ENCODE measurements at regions not wholly inside any gene's neighbourhood (a gene's known extent, or its start where the extent isn't known, plus 50 kb on each side); places are given as distances from the start of the nearest gene placed in this dataset.
A peak's percentile ranks its signal among the peaks of the same experiment; 100 is the strongest.
"Not testable (repeated sequence)": the region's sequence is repeated elsewhere in the genome, so short reads cannot be mapped to it uniquely, and the experiment has no call there.

- H3K27me3 Mint-ChIP-seq, result peaks cover 30% of the 10 kb centered on the region
- peak overlapping the region; percentile 45 for H3K27ac Mint-ChIP-seq
- H3K4me1 Mint-ChIP-seq (ENCODE audit: low read depth), result peaks cover 7% of the 10 kb centered on the region
- peak overlapping the region; percentile 76 for H3K4me3 Mint-ChIP-seq
- no peaks in the 10 kb centered on the region for H3K9me3 Mint-ChIP-seq
- no peaks in the 10 kb centered on the region for H3K36me3 Mint-ChIP-seq (ENCODE audit: low read depth)
Measured at GRCh38 chr15:92733934-92734521, 78.5 kb upstream of the FAM174B start.

DNA sequence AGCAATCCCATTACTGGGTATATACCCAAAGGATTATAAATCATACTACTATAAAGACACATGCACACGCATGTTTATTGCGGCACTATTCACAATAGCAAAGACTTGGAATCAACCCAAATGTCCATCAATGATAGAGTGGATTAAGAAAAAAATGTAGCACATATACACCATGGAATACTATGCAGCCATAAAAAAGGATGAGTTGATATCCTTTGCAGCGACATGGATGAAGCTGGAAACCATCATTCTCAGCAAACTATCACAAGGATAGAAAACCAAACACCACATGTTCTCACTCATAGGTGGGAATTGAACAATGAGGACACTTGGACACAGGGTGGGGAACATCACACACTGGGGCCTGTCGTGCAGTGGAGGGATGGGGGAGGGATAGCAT is 83.7 kb upstream of the FAM174B start:
- not testable (repeated sequence) for H3K9me3 Mint-ChIP-seq; H3K36me3 Mint-ChIP-seq (ENCODE audit: low read depth); H3K4me3 Mint-ChIP-seq; H3K27ac Mint-ChIP-seq; H3K4me1 Mint-ChIP-seq (ENCODE audit: low read depth)
- peaks cover 23% of the 10 kb centered on the region for H3K27me3 Mint-ChIP-seq

DNA sequence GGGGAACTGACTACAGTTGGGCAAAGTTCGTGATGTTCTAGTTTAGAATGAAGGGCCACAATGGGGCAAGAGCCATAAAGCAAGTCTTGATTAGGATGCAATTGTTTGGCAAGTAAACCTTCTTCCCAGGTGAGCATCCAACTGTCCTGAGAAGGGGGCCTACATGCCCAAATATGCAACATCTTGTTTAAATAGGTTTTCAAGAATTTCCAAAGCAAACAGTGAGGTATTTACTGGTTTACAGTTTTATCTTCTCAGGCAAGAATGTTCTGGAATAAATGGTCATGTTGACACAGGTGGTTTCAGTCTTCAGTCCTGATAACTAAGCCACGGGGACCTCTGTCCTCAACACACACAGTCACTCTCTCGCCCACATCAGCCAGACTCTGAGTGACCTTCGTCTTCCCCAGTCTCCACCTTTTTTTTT is 90.3 kb upstream of the FAM174B start:
- H3K27me3 Mint-ChIP-seq, result peaks cover 5% of the 10 kb centered on the region
- no peaks in the 10 kb centered on the region for H3K9me3 Mint-ChIP-seq
- H3K4me1 Mint-ChIP-seq (ENCODE audit: low read depth), result no peaks in the 10 kb centered on the region
- no peak overlapping the region for H3K27ac Mint-ChIP-seq
- H3K36me3 Mint-ChIP-seq (ENCODE audit: low read depth), result no peaks in the 10 kb centered on the region
- H3K4me3 Mint-ChIP-seq, result no peak overlapping the region

- Mint-ChIP-seq H3K27ac (no peak overlapping the region), H3K4me1 (ENCODE audit: low read depth) (no peaks in the 10 kb centered on the region), H3K4me3 (no peak overlapping the region), H3K9me3 (no peaks in the 10 kb centered on the region), H3K27me3 (no peaks in the 10 kb centered on the region), H3K36me3 (ENCODE audit: low read depth) (no peaks in the 10 kb centered on the region)
Measured at GRCh38 chr15:92747047-92747446, 91.5 kb upstream of the FAM174B start.

GRCh38 chr15:92749216-92749615 is 93.6 kb upstream of the FAM174B start:
- Mint-ChIP-seq H3K27ac (no peak overlapping the region), H3K4me3 (no peak overlapping the region), H3K9me3 (no peaks in the 10 kb centered on the region), H3K36me3 (ENCODE audit: low read depth) (no peaks in the 10 kb centered on the region), H3K27me3 (no peaks in the 10 kb centered on the region), H3K4me1 (ENCODE audit: low read depth) (no peaks in the 10 kb centered on the region)

DNA sequence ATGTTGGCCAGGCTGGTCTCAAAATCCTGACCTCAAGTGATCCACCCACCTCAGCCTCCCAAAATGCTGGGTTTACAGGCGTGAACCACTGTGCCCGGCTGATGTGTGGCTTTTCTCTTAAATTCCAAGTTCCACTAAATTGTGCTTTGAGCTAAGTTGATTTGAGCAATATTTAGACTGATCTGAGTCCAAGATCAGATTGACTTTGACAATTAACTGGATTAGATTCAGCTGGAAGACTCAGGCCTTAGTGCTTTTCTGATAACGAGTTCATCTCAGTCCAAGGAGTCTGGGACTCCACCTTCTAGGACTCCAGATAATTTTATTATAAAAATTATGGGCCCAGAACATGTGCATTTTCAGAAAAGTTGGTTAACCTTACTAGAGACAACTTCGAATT is 94.4 kb upstream of the FAM174B start:
- Mint-ChIP-seq H3K36me3 (ENCODE audit: low read depth) (no peaks in the 10 kb centered on the region), H3K4me1 (ENCODE audit: low read depth) (no peaks in the 10 kb centered on the region), H3K9me3 (no peaks in the 10 kb centered on the region), H3K27me3 (no peaks in the 10 kb centered on the region), H3K27ac (no peak overlapping the region), H3K4me3 (no peak overlapping the region)

- no peaks in the 10 kb centered on the region for H3K9me3 Mint-ChIP-seq
- no peak overlapping the region for H3K4me3 Mint-ChIP-seq
- no peak overlapping the region for H3K27ac Mint-ChIP-seq
- H3K27me3 Mint-ChIP-seq, result no peaks in the 10 kb centered on the region
- H3K4me1 Mint-ChIP-seq (ENCODE audit: low read depth), result no peaks in the 10 kb centered on the region
- H3K36me3 Mint-ChIP-seq (ENCODE audit: low read depth), result no peaks in the 10 kb centered on the region
Measured at GRCh38 chr15:92751528-92751927, 96.0 kb upstream of the FAM174B start.

DNA sequence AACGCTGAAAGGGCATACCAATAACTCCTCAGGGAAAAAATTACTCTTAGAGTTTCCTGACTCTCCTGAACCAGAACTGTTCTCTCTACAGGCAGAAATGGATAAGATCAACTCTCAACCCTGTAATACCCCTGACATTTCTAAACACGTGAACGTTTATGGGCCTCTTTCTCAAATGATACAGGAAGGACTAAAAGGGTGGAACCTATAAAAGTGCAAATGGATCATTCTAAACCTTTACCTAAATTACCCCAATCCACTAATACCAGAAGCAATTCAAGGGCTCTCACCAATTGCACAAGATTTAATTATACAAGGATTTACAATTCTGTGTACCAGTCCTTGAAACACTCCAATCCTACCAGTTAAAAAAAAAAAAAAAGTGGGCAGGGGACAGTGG is 98.0 kb upstream of the FAM174B start:
- Mint-ChIP-seq H3K27ac (no peak overlapping the region), H3K4me3 (no peak overlapping the region), H3K36me3 (ENCODE audit: low read depth) (no peaks in the 10 kb centered on the region), H3K4me1 (ENCODE audit: low read depth) (no peaks in the 10 kb centered on the region), H3K9me3 (no peaks in the 10 kb centered on the region), H3K27me3 (no peaks in the 10 kb centered on the region)

DNA sequence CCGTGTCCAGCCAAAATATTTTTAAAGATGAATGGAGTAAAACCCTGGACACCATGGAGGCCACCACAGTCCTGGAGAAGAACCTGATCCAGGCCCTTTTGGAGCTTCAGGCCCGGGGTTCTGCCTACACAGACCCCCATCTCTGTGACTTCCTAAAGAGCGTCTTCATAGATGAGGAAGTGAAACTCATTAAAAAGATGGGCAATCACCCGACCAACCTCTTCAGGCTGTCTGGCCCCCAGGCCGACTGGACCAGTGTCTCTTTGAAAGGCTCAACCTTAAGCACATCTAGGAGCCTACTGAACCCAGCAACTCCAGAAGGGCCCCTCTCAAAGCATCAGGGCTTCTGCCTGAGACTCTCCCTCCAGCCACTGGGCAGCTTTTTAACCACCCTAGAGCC is 107.9 kb upstream of the FAM174B start:
- Mint-ChIP-seq H3K4me3 (no peak overlapping the region), H3K27ac (no peak overlapping the region), H3K36me3 (ENCODE audit: low read depth) (no peaks in the 10 kb centered on the region), H3K9me3 (no peaks in the 10 kb centered on the region), H3K4me1 (ENCODE audit: low read depth) (no peaks in the 10 kb centered on the region), H3K27me3 (no peaks in the 10 kb centered on the region)

DNA sequence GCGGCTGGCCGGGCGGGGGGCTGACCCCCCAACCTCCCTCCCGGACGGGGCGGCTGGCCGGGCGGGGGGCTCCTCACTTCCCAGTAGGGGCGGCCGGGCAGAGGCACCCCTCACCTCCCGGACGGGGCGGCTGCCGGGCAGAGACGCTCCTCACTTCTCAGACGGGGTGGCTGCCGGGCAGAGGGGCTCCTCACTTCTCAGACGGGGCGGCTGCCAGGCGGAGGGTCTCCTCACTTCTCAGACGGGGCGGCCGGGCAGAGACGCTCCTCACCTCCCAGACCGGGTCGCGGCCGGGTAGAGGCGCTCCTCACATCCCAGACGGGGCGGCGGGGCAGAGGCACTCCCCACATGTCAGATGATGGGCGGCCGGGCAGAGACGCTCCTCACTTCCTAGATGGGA is 112.6 kb upstream of the FAM174B start:
- not testable (repeated sequence) for H3K27ac Mint-ChIP-seq; H3K36me3 Mint-ChIP-seq (ENCODE audit: low read depth); H3K4me1 Mint-ChIP-seq (ENCODE audit: low read depth); H3K27me3 Mint-ChIP-seq; H3K4me3 Mint-ChIP-seq; H3K9me3 Mint-ChIP-seq

DNA sequence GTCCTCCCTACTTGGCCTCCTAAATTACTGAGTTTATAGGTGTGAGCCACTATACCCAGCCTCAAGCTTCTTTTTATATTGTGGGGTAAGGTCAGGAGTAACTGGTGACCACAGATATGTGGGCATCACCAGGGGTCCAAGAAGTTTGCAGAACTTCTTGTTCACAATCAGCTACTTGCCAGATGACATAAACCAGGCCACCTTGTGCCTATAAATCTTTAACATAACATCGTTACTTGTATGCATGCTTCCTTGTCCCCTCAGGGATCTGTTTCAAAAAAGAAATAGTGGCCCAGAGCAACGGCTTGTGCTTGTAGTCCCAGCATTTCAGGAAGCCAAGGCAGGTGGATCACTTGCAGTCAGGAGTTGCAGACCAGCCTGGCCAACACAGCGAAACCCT is 115.1 kb upstream of the FAM174B start:
- Mint-ChIP-seq H3K27me3 (no peaks in the 10 kb centered on the region), H3K9me3 (no peaks in the 10 kb centered on the region), H3K4me1 (ENCODE audit: low read depth) (no peaks in the 10 kb centered on the region), H3K4me3 (no peak overlapping the region), H3K36me3 (ENCODE audit: low read depth) (no peaks in the 10 kb centered on the region), H3K27ac (no peak overlapping the region)

DNA sequence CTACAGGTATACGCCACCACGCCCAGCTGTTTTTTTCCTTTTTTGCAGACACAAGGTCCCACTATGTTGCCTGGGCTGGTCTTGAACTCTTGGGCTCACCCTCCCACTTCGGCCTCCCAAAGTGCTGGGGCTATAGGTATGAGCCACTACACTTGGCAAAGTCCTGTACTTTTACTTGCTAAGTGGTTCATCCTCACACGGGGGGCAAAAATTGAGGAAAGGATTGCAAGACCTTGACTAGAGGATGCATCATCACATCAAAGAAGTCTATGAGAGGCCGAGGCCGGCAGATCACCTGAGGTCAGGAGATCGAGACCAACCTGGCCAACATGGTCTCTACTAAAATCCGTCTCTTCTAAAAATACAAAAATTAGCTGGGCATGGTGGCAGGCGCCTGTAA is 116.5 kb upstream of the FAM174B start:
- no peak overlapping the region for H3K27ac Mint-ChIP-seq
- H3K4me3 Mint-ChIP-seq, result no peak overlapping the region
- no peaks in the 10 kb centered on the region for H3K36me3 Mint-ChIP-seq (ENCODE audit: low read depth)

GRCh38 chr15:92772626-92773244 is 117.2 kb upstream of the FAM174B start:
- Mint-ChIP-seq H3K9me3 (no peaks in the 10 kb centered on the region), H3K4me3 (no peak overlapping the region), H3K36me3 (ENCODE audit: low read depth) (no peaks in the 10 kb centered on the region), H3K4me1 (ENCODE audit: low read depth) (no peaks in the 10 kb centered on the region), H3K27me3 (no peaks in the 10 kb centered on the region), H3K27ac (no peak overlapping the region)

More for the DNA sequence above, 116.5 kb upstream of the FAM174B start:
- Mint-ChIP-seq H3K9me3 (no peaks in the 10 kb centered on the region), H3K4me1 (ENCODE audit: low read depth) (no peaks in the 10 kb centered on the region), H3K27me3 (no peaks in the 10 kb centered on the region)

DNA sequence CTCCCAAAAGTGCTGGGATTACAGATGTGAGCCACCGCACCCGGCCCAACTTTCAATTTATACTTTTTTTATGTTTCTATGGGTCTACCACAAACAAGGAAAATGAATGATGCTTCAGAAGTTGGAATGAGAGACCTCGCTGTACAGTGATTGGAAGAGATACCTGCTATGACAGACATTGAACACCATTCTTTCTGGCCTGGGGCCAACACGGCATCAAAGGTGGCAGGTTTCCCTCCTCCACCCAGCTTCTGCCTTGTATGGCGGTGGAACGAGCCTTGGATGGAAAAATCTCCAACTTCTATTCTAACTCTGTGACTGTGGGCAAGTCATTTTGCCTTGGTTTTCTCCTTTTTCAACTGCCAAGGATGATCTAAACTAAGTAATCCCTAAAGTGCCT is 117.8 kb upstream of the FAM174B start:
- H3K9me3 Mint-ChIP-seq, result no peaks in the 10 kb centered on the region
- H3K4me1 Mint-ChIP-seq (ENCODE audit: low read depth), result no peaks in the 10 kb centered on the region
- no peak overlapping the region for H3K4me3 Mint-ChIP-seq
- no peak overlapping the region for H3K27ac Mint-ChIP-seq
- H3K36me3 Mint-ChIP-seq (ENCODE audit: low read depth), result no peaks in the 10 kb centered on the region
- no peaks in the 10 kb centered on the region for H3K27me3 Mint-ChIP-seq

DNA sequence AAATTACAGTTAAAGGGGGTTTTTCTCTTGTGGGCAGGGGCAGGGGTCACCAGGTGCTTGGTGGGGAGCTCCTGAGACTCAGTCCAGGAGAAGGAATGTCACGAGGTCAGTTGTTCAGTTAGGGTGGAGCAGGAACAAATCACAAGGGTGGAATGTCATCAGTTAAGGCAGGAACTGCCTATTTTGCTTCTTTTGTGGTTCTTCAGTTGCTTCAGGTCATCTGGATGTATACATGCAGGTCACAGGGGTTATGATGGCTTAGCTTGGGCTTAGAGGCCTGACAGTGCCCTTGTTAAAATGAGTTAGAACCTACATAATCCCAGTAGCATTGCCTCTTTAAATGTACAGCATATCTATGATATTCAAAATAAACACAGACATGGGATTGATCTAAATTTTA is 120.2 kb upstream of the CHD2 start:
- no peaks in the 10 kb centered on the region for H3K4me1 Mint-ChIP-seq (ENCODE audit: low read depth)
- peaks cover 4% of the 10 kb centered on the region for H3K36me3 Mint-ChIP-seq (ENCODE audit: low read depth)
- no peak overlapping the region for H3K4me3 Mint-ChIP-seq
- H3K27me3 Mint-ChIP-seq, result no peaks in the 10 kb centered on the region
- peaks cover 6% of the 10 kb centered on the region for H3K9me3 Mint-ChIP-seq
- no peak overlapping the region for H3K27ac Mint-ChIP-seq

- Mint-ChIP-seq H3K4me3 (no peak overlapping the region), H3K36me3 (ENCODE audit: low read depth) (peaks cover 4% of the 10 kb centered on the region), H3K27me3 (no peaks in the 10 kb centered on the region), H3K4me1 (ENCODE audit: low read depth) (no peaks in the 10 kb centered on the region), H3K9me3 (peaks cover 6% of the 10 kb centered on the region), H3K27ac (no peak overlapping the region)
Measured at GRCh38 chr15:92780843-92781242, 119.3 kb upstream of the CHD2 start.
